ENCODE measurements at regions not wholly inside any gene's neighbourhood (a gene's known extent, or its start where the extent isn't known, plus 50 kb on each side); places are given as distances from the start of the nearest gene placed in this dataset.
"Not testable (repeated sequence)": the region's sequence is repeated elsewhere in the genome, so short reads cannot be mapped to it uniquely, and the experiment has no call there.

- H3K27me3 ChIP-seq, result no peaks in the 10 kb centered on the region
- H3K4me3 ChIP-seq, result no peak overlapping the region
- H3K36me3 ChIP-seq, result peaks cover 0 to 6% (median 0%) of the 10 kb centered on the region in 4 donors
- no peak for ATAC-seq (ENCODE audit: low FRiP score in 2 of 2)
- no peak for DNase-seq
- H3K4me1 ChIP-seq, result no peaks in the 10 kb centered on the region
- H3K27ac ChIP-seq, result no peak overlapping the region
- H3K9me3 ChIP-seq, result no peaks in the 10 kb centered on the region
- no peak for TF ChIP-seq POLR2A (IDR thresholded peaks at IDR 0.05)
- no peak for TF ChIP-seq CTCF (IDR thresholded peaks at IDR 0.05)
- TF ChIP-seq POLR2AphosphoS5 (IDR thresholded peaks at IDR 0.05), result no peak
Observed at GRCh38 chr14:71628433-71628832, 303.8 kb upstream of the RGS6 start.

GRCh38 chr14:71629250-71629649, 303.0 kb upstream of the RGS6 start:
- Histone ChIP-seq H3K9me3 (no peaks in the 10 kb centered on the region), H3K27me3 (no peaks in the 10 kb centered on the region), H3K27ac (no peak overlapping the region), H3K4me3 (no peak overlapping the region), H3K36me3 (peaks cover 0 to 6% (median 0%) of the 10 kb centered on the region in 4 donors), H3K4me1 (no peaks in the 10 kb centered on the region)
- WGBS, 2 donors, result 100% methylated on average over 1 of the region's 1 CpG
- ATAC-seq (ENCODE audit: low FRiP score in 2 of 2) (no peak), DNase-seq (no peak)
- TF ChIP-seq POLR2AphosphoS5 (IDR thresholded peaks at IDR 0.05), result no peak
- no peak for TF ChIP-seq POLR2A (IDR thresholded peaks at IDR 0.05)
- TF ChIP-seq CTCF (IDR thresholded peaks at IDR 0.05), result no peak
- TF ChIP-seq EP300 (IDR thresholded peaks at IDR 0.05), result no peak

- no peak for ATAC-seq (ENCODE audit: low FRiP score in 2 of 2)
Observed at GRCh38 chr14:71629765-71630492, 302.3 kb upstream of the RGS6 start.

GRCh38 chr14:71631030-71631429, 301.2 kb upstream of the RGS6 start:
- not testable (repeated sequence) for H3K27me3 ChIP-seq, H3K4me1 ChIP-seq
- 96 to 100% methylated on average over 1 of the region's 1 CpG for WGBS, 2 donors

More at GRCh38 chr14:71629765-71630492, 302.3 kb upstream of the RGS6 start:
- H3K27ac ChIP-seq, result no peak overlapping the region
- H3K4me3 ChIP-seq, result no peak overlapping the region
- H3K36me3 ChIP-seq, result no peaks in the 10 kb centered on the region
- DNase-seq, result no peak
- 86 to 89% methylated on average over 7 of the region's 7 CpGs for WGBS, 2 donors
- no peak for TF ChIP-seq CTCF (IDR thresholded peaks at IDR 0.05)
- H3K4me1 ChIP-seq, result no peaks in the 10 kb centered on the region
- no peaks in the 10 kb centered on the region for H3K9me3 ChIP-seq
- H3K27me3 ChIP-seq, result no peaks in the 10 kb centered on the region

GRCh38 chr14:71632440-71632946, 299.7 kb upstream of the RGS6 start:
- Histone ChIP-seq H3K27ac (no peak overlapping the region), H3K27me3 (no peaks in the 10 kb centered on the region), H3K4me3 (no peak overlapping the region), H3K9me3 (no peaks in the 10 kb centered on the region), H3K4me1 (no peaks in the 10 kb centered on the region), H3K36me3 (no peaks in the 10 kb centered on the region)
- DNase-seq, result no peak
- WGBS, 2 donors, result 80 to 91% methylated on average over 3 to 4 of the region's 4 CpGs
- no peak for ATAC-seq (ENCODE audit: low FRiP score in 2 of 2)
- TF ChIP-seq CTCF (IDR thresholded peaks at IDR 0.05) (no peak), POLR2AphosphoS5 (IDR thresholded peaks at IDR 0.05) (no peak), EP300 (IDR thresholded peaks at IDR 0.05) (no peak), POLR2A (IDR thresholded peaks at IDR 0.05) (no peak)

More at GRCh38 chr14:71631030-71631429, 301.2 kb upstream of the RGS6 start:
- H3K9me3 ChIP-seq; H3K4me3 ChIP-seq; ATAC-seq (ENCODE audit: low FRiP score in 2 of 2); DNase-seq; H3K36me3 ChIP-seq; H3K27ac ChIP-seq: not testable (repeated sequence)
